ENCODE measurements at regions not wholly inside any gene's neighbourhood (a gene's known extent, or its start where the extent isn't known, plus 50 kb on each side); places are given as distances from the start of the nearest gene placed in this dataset.

- H3K4me1 Mint-ChIP-seq, result no peaks in the 10 kb centered on the region
- no peak for DNase-seq
- no peak overlapping the region for H3K4me3 Mint-ChIP-seq
- peaks cover 4% of the 10 kb centered on the region for H3K9me3 Mint-ChIP-seq
- H3K36me3 Mint-ChIP-seq, result no peaks in the 10 kb centered on the region
- no peak overlapping the region for H3K27ac Mint-ChIP-seq
- no peaks in the 10 kb centered on the region for H3K27me3 Mint-ChIP-seq
- CTCF ChIA-PET, result no interaction called here
Observed at GRCh38 chr5:120738568-120738967, 274.5 kb downstream of the PRR16 start.

DNA sequence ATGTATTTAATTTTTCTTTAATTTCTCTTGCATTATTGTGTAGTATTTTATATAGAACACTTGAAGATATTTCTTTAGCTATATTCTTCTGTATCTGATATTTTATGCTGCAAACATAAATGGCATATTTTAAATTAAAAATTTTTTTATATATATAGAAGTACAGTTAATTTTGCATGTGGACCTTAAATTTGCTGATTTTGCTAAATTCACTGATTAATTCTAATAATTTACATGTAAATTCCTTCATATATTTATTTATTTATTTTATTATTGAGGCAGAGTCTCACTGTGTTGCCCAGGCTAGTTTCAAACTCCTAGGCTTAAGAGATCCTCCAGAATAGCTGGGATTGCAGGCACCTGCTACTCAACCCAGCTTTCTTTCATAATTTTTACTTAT, 276.9 kb downstream of the PRR16 start:
- H3K27me3 Mint-ChIP-seq, result no peaks in the 10 kb centered on the region
- CTCF ChIA-PET, result no interaction called here
- H3K4me1 Mint-ChIP-seq, result no peaks in the 10 kb centered on the region
- H3K9me3 Mint-ChIP-seq, result peaks cover 4% of the 10 kb centered on the region
- no peak overlapping the region for H3K27ac Mint-ChIP-seq
- H3K36me3 Mint-ChIP-seq, result no peaks in the 10 kb centered on the region
- no peak overlapping the region for H3K4me3 Mint-ChIP-seq
- no peak for DNase-seq

DNA sequence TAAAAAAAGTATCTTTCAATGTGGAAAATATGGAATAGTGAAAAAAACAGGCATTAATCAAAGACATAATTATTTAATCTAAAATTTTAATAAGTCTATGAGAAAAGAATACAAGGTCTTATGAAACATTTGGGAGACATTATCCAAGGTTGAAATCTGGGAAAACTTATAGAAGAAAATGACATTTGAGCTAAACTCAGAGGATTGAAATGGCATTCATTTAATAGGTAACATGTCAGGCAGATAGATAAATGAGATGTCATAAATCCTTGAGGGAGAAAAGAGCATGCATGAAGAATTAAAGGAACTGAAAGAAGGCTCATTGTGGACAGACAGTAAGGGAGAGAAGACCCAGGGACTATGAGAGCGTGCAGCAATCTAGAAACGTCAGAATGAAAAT, 284.4 kb downstream of the PRR16 start:
- Mint-ChIP-seq H3K27ac (no peak overlapping the region), H3K36me3 (no peaks in the 10 kb centered on the region), H3K4me3 (no peak overlapping the region), H3K27me3 (no peaks in the 10 kb centered on the region), H3K4me1 (no peaks in the 10 kb centered on the region), H3K9me3 (peaks cover 3% of the 10 kb centered on the region)
- no peak for DNase-seq
- CTCF ChIA-PET, result no interaction called here

- no peaks in the 10 kb centered on the region for H3K27me3 Mint-ChIP-seq
- H3K9me3 Mint-ChIP-seq, result peaks cover 5% of the 10 kb centered on the region
- H3K36me3 Mint-ChIP-seq, result no peaks in the 10 kb centered on the region
- DNase-seq, result no peak
- no peaks in the 10 kb centered on the region for H3K4me1 Mint-ChIP-seq
- no peak overlapping the region for H3K4me3 Mint-ChIP-seq
- no peak overlapping the region for H3K27ac Mint-ChIP-seq
- CTCF ChIA-PET, result no interaction called here
Observed at GRCh38 chr5:120749737-120750136, 285.6 kb downstream of the PRR16 start.

DNA sequence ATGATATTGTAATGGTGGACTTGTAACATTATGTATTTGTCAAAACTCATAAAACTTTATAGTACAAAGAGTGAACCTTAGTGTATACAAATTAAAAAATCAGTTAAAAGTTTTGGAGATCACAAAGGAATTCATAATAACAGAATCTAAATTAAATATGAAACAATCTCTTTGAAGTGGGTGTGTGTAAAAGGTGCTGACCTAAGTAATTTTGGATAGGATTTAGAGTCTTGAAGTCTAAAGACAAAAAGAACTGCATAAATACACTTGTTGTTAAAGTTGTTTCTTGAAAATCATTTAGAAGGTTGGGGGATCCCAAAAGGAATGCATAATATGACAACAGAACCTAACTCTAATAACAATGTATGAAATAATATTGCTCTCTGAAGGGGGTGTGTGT, 295.5 kb downstream of the PRR16 start:
- Mint-ChIP-seq H3K36me3 (no peaks in the 10 kb centered on the region), H3K27ac (no peak overlapping the region), H3K9me3 (peaks cover 6% of the 10 kb centered on the region), H3K4me1 (no peaks in the 10 kb centered on the region), H3K27me3 (no peaks in the 10 kb centered on the region), H3K4me3 (no peak overlapping the region)
- CTCF ChIA-PET, result no interaction called here
- DNase-seq, result no peak

GRCh38 chr5:120761986-120762385, 297.9 kb downstream of the PRR16 start:
- Mint-ChIP-seq H3K9me3 (peaks cover 2% of the 10 kb centered on the region), H3K4me3 (no peak overlapping the region), H3K27me3 (no peaks in the 10 kb centered on the region), H3K4me1 (no peaks in the 10 kb centered on the region), H3K27ac (no peak overlapping the region), H3K36me3 (no peaks in the 10 kb centered on the region)
- CTCF ChIA-PET, result no interaction called here
- DNase-seq, result no peak

DNA sequence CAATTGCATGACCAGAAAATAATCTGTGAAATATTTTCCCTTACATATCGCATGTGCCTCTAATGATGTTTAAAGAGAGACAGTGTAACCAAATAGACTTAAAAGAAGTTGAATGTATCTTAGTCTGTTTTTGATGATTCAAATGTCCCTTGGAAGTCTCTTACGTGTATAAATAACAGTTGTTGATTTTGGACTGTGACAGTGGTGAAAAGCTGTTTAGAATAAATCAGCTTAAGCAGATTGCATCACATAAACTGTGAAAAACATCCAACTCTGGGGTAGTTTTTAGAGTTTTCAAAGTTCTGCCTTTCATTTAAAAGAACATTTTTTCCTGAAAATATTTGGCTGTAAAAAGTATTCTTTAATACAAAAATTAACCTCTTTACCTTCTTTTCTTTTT, 301.1 kb downstream of the PRR16 start:
- no peak overlapping the region for H3K4me3 Mint-ChIP-seq
- H3K27me3 Mint-ChIP-seq, result no peaks in the 10 kb centered on the region
- H3K9me3 Mint-ChIP-seq, result peaks cover 2% of the 10 kb centered on the region
- H3K27ac Mint-ChIP-seq, result no peak overlapping the region
- CTCF ChIA-PET, result no interaction called here
- no peaks in the 10 kb centered on the region for H3K36me3 Mint-ChIP-seq
- no peaks in the 10 kb centered on the region for H3K4me1 Mint-ChIP-seq
- DNase-seq, result no peak

- CTCF ChIA-PET, result no interaction called here
Observed at GRCh38 chr5:120767178-120767820, 303.2 kb downstream of the PRR16 start.

DNA sequence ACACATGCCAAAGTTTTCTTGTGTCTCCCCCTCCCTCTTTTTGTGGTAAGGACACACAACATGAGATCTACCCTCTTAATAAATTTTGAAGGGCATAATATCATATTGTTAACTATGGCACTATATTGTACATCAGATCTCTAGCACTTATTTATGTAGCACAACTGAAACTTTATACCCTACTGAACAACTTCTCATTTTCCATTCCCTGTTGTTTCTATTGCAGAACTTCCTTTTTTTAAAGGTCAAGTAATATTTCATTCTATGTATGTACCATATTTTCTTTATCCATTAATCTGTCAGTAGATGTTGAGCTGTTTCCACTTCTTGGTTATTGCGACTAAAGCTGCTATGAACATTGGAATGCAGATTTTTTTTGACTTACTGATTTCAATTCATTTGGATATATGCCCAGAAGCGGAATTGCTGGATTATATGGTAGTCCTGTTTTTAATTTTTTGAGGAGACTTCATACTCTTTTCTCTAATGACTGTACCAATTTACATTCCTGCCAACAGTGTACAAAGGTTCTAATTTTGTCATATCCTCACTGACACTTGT, 305.3 kb downstream of the PRR16 start:
- H3K27me3 Mint-ChIP-seq, result no peaks in the 10 kb centered on the region
- H3K36me3 Mint-ChIP-seq, result no peaks in the 10 kb centered on the region
- no peak overlapping the region for H3K27ac Mint-ChIP-seq
- no peaks in the 10 kb centered on the region for H3K9me3 Mint-ChIP-seq
- no peak overlapping the region for H3K4me3 Mint-ChIP-seq
- no peak for DNase-seq
- no peaks in the 10 kb centered on the region for H3K4me1 Mint-ChIP-seq
- CTCF ChIA-PET, result no interaction called here

More at GRCh38 chr5:120767178-120767820, 303.2 kb downstream of the PRR16 start:
- no peaks in the 10 kb centered on the region for H3K9me3 Mint-ChIP-seq
- H3K27ac Mint-ChIP-seq, result no peak overlapping the region
- no peaks in the 10 kb centered on the region for H3K4me1 Mint-ChIP-seq
- no peak for DNase-seq
- no peaks in the 10 kb centered on the region for H3K36me3 Mint-ChIP-seq
- no peak overlapping the region for H3K4me3 Mint-ChIP-seq
- H3K27me3 Mint-ChIP-seq, result no peaks in the 10 kb centered on the region

GRCh38 chr5:120771202-120771601, 307.1 kb downstream of the PRR16 start:
- DNase-seq, result no peak
- Mint-ChIP-seq H3K9me3 (no peaks in the 10 kb centered on the region), H3K27me3 (no peaks in the 10 kb centered on the region), H3K36me3 (no peaks in the 10 kb centered on the region), H3K4me3 (no peak overlapping the region), H3K4me1 (no peaks in the 10 kb centered on the region), H3K27ac (no peak overlapping the region)
- CTCF ChIA-PET, result no interaction called here

DNA sequence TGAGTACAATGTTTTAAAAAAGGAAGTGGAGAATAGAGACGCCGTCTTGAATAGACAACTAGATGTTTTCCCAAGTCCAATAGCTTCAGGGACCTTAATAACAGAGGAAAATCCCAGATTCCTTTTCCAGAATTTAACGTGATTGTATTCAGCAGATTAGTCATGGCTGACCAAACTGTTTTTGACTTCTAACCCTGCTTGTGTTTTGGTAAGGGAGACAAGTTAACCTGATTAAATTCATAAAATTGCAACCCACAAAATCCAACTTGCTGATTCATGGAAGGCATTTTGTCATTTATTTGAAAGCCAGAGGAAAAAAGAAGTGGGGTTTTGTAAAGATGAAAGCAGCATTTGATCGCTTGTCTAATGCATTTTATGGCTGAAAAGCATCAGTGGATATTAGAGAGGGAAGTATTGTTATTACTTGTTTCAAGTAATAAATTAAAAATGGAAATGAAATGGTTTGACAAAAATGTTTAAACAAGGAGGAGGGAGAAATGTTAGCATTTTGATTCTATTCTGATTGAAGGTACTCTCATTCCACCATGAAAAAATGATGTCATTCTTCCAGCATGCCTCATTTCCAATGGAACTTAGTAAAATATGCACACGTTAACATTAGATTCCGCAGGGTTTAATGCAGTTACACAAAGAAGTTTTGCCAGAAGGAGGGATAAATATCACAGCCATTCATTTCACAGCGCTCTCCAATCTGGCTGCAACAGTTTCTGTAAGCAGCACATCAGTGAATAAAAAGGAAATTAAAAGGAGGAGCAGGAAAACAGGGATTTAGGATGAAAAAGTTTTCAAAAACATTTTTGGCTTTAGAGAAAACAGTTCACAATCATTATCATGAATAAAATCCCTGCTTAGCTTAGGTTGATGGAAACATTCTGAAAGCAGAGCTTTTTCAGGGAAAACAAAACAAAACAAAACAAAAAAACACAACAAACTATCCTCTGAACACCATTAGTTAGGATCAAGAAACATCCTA, 314.7 kb downstream of the PRR16 start:
- no peak for DNase-seq
- H3K4me3 Mint-ChIP-seq, result no peak overlapping the region
- no peaks in the 10 kb centered on the region for H3K9me3 Mint-ChIP-seq
- H3K27ac Mint-ChIP-seq, result no peak overlapping the region
- no peaks in the 10 kb centered on the region for H3K36me3 Mint-ChIP-seq
- no peaks in the 10 kb centered on the region for H3K4me1 Mint-ChIP-seq
- CTCF ChIA-PET, result no interaction called here
- no peaks in the 10 kb centered on the region for H3K27me3 Mint-ChIP-seq

GRCh38 chr5:120779674-120780073, 315.6 kb downstream of the PRR16 start:
- Mint-ChIP-seq H3K4me1 (no peaks in the 10 kb centered on the region), H3K9me3 (no peaks in the 10 kb centered on the region), H3K27me3 (no peaks in the 10 kb centered on the region), H3K4me3 (no peak overlapping the region), H3K27ac (no peak overlapping the region), H3K36me3 (no peaks in the 10 kb centered on the region)
- no peak for DNase-seq
- CTCF ChIA-PET, result no interaction called here

GRCh38 chr5:120788481-120788880, 324.4 kb downstream of the PRR16 start:
- CTCF ChIA-PET, result no interaction called here
- Mint-ChIP-seq H3K9me3 (no peaks in the 10 kb centered on the region), H3K36me3 (no peaks in the 10 kb centered on the region), H3K27me3 (no peaks in the 10 kb centered on the region), H3K27ac (no peak overlapping the region), H3K4me1 (no peaks in the 10 kb centered on the region), H3K4me3 (no peak overlapping the region)
- no peak for DNase-seq

DNA sequence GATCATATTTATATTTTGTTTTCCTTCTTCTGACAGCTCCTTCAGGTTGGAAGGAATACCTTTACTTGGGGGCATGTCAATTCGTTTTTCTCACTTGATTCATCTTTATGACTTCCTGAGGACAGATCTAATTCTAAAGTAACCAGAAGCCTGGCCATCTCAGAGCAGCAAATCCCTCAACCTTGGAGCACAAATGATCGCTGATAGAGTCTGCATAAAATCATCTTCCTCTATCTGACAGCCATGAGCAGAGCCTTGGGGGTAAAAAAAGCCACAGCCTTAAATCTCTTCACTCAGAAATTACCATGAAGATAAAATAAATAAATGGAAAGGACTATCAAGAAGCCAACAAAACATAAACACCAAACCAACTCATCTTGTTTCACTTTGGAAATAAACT, 325.8 kb downstream of the PRR16 start:
- no peaks in the 10 kb centered on the region for H3K36me3 Mint-ChIP-seq
- no peaks in the 10 kb centered on the region for H3K27me3 Mint-ChIP-seq
- peaks cover 2% of the 10 kb centered on the region for H3K9me3 Mint-ChIP-seq
- no peak overlapping the region for H3K4me3 Mint-ChIP-seq
- CTCF ChIA-PET, result no interaction called here
- DNase-seq, result no peak
- no peak overlapping the region for H3K27ac Mint-ChIP-seq
- no peaks in the 10 kb centered on the region for H3K4me1 Mint-ChIP-seq

DNA sequence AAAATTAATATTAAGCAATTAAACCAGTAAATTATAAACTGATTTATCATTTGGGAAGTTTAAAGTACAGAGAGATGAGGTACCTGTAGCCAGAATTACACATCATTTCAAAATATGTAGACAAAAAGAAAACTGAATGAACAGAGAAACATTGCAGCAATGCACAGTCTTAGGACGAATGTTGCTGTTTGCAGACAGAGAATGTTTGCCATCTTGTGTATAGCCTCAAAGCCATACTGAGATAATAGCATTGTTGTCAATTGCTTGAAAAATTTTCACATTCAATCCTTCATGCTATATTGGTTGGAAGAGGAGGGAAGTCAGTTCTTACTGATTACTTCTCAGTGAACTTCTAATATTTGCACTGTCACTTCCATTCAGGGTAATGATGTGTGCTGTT, 326.2 kb downstream of the PRR16 start:
- Mint-ChIP-seq H3K9me3 (peaks cover 2% of the 10 kb centered on the region), H3K4me3 (no peak overlapping the region), H3K36me3 (no peaks in the 10 kb centered on the region), H3K27ac (no peak overlapping the region), H3K4me1 (no peaks in the 10 kb centered on the region), H3K27me3 (no peaks in the 10 kb centered on the region)
- CTCF ChIA-PET, result no interaction called here
- no peak for DNase-seq

All from activated naive CD4-positive, alpha-beta T cell treated with anti-CD3 and anti-CD28 coated beads, Interleukin-2, amount 10 ng/mL, durations not matched to agents 7 days and 5 days (primary cell).